SU-DHL-6 (cell line): ENCODE measurements at regions not wholly inside any gene's neighbourhood (a gene's known extent, or its start where the extent isn't known, plus 50 kb on each side); places are given as distances from the start of the nearest gene placed in this dataset.

Source experiments
- H2AFZ ChIP-seq: fragments of 200-600 bp; sonication (generic); 2 replicates; pipeline ENCODE4 v1.6.1; 2014; ENCODE audit warnings: low read depth, mild to moderate bottlenecking, moderate library complexity, mixed read lengths, antibody characterized with exemption, low read length; ENCODE audit not compliant: severe bottlenecking
- H3F3A ChIP-seq: fragments of 200-600 bp; shearing (Covaris generic); 2 replicates; pipeline ENCODE4 v1.6.0; 2016; ENCODE audit warnings: antibody characterized with exemption, mild to moderate bottlenecking; ENCODE audit not compliant: insufficient read depth
- H3K27ac ChIP-seq: fragments of 200-600 bp; sonication (generic); 2 replicates; pipeline ENCODE4 v1.5.1; 2016; ENCODE audit warnings: low read depth, mild to moderate bottlenecking, low read length, moderate library complexity, mixed read lengths
- H3K27me3 ChIP-seq: fragments of 200-600 bp; sonication (generic), shearing (Covaris generic); 2 replicates; pipeline ENCODE4 v1.6.0; 2014; ENCODE audit warnings: mild to moderate bottlenecking, low read length
- H3K36me3 ChIP-seq: fragments of 200-600 bp; sonication (generic); 2 replicates; pipeline ENCODE4 v1.6.1; 2014; ENCODE audit warnings: mild to moderate bottlenecking, low read length, mixed read lengths
- H3K4me2 ChIP-seq: fragments of 300-600, 200-600 bp; shearing (Covaris generic), sonication (generic); 2 replicates; pipeline ENCODE4 v1.6.0; 2014; ENCODE audit warnings: low read length, low read depth, mild to moderate bottlenecking; ENCODE audit not compliant: poor library complexity, severe bottlenecking
- H3K4me3 ChIP-seq: fragments of 200-600 bp; sonication (generic); 2 replicates; pipeline ENCODE4 v1.5.1; 2014; ENCODE audit warnings: antibody characterized with exemption, low read length, mild to moderate bottlenecking, mixed read lengths; ENCODE audit not compliant: insufficient read depth, poor library complexity, severe bottlenecking
- H3K79me2 ChIP-seq: fragments of 200-600 bp; sonication (generic); 2 replicates; pipeline ENCODE4 v1.6.1; 2014; ENCODE audit warnings: mild to moderate bottlenecking, low read length, moderate library complexity; ENCODE audit not compliant: insufficient read depth
- H3K9ac ChIP-seq: fragments of 200-600 bp; sonication (generic); 2 replicates; pipeline ENCODE4 v1.7.0; 2014; ENCODE audit warnings: mild to moderate bottlenecking, low read length
- H3K9me2 ChIP-seq: fragments of 200-600 bp; sonication (generic); replicated peaks from 2 replicates; pipeline ENCODE4 v1.6.1; 2014; ENCODE audit warnings: low read length; ENCODE audit not compliant: insufficient read depth
- H3K9me3 ChIP-seq: fragments of 200-600 bp; sonication (generic); 2 replicates; pipeline ENCODE4 v1.6.1; 2014; ENCODE audit warnings: low read length, mixed read lengths; ENCODE audit not compliant: insufficient read depth
- H4K20me1 ChIP-seq: fragments of 200-600 bp; sonication (generic); 2 replicates; pipeline ENCODE4 v1.6.1; 2014; ENCODE audit warnings: low read depth, mild to moderate bottlenecking, antibody characterized with exemption, low read length, moderate library complexity, mixed read lengths
- EZH2phosphoT487 ChIP-seq: fragments of 200-600 bp; sonication (generic), shearing (Covaris generic); conservative IDR thresholded peaks from 2 replicates; pipeline ENCODE4 v1.6.1; 2018; ENCODE audit warnings: mild to moderate bottlenecking, antibody characterized with exemption, low read length, moderate library complexity, mixed read lengths
- TF ChIP-seq, protein P1 (sequence below): fragments of 200-600 bp; sonication (generic); IDR thresholded peaks from one replicate; pipeline ENCODE4 v1.5.1; 2017; ENCODE audit warnings: antibody characterized with exemption, mild to moderate bottlenecking, low read length, moderate library complexity; ENCODE audit not compliant: insufficient read depth, poor library complexity, severe bottlenecking

DNA sequence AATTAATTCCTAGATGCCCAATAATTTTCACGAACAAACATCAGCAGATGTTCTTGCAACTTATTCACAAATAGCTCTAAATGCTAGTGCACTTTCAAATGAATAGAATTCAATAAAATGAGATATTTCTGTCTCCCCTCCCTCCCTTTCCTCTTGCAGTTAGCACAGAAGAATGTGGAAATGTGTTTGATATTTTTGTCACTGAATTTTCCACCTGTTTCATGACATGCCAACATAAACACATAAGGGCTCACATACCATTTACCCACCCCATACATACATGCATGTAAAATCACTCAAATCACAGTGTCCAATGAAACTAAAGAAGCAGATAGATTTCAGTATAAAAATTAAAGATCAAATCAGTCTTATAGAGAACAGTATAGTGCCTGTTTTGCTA lies 746.9 kb upstream of the MARCKS start:
- Histone ChIP-seq H3F3A (no peaks in the 10 kb centered on the region), H3K36me3 (no peaks in the 10 kb centered on the region), H3K27ac (no peak overlapping the region), H3K27me3 (no peaks in the 10 kb centered on the region), H3K79me2 (no peaks in the 10 kb centered on the region), H2AFZ (no peak overlapping the region), H4K20me1 (no peaks in the 10 kb centered on the region), H3K9ac (no peak overlapping the region), H3K4me3 (no peak overlapping the region), H3K9me3 (no peaks in the 10 kb centered on the region), H3K9me2 (no peaks in the 10 kb centered on the region), H3K4me2 (no peak overlapping the region)
- TF ChIP-seq EZH2phosphoT487 = no peak
- TF ChIP-seq, protein P1, sequence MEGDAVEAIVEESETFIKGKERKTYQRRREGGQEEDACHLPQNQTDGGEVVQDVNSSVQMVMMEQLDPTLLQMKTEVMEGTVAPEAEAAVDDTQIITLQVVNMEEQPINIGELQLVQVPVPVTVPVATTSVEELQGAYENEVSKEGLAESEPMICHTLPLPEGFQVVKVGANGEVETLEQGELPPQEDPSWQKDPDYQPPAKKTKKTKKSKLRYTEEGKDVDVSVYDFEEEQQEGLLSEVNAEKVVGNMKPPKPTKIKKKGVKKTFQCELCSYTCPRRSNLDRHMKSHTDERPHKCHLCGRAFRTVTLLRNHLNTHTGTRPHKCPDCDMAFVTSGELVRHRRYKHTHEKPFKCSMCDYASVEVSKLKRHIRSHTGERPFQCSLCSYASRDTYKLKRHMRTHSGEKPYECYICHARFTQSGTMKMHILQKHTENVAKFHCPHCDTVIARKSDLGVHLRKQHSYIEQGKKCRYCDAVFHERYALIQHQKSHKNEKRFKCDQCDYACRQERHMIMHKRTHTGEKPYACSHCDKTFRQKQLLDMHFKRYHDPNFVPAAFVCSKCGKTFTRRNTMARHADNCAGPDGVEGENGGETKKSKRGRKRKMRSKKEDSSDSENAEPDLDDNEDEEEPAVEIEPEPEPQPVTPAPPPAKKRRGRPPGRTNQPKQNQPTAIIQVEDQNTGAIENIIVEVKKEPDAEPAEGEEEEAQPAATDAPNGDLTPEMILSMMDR = no peak

DNA sequence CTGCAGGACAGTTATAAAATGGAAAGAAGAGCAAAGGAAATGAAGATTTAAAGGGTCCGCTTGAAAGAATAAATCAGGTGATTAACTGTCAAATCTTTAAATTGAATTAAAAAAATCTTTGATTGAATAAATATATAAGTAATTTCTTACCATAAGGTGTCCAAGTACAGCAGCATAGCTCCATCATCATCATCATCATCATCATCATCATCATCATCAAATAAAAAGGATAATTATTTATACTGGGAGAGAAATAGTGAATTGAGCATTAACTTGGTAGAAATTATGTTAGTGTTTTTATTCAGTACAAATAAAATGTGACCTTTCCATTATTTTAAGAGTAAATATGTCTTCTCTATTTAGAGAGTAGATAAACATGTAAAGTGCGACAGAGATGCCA lies 745.6 kb upstream of the MARCKS start:
- H3F3A ChIP-seq = no peaks in the 10 kb centered on the region
- no peaks in the 10 kb centered on the region for H3K27me3 ChIP-seq
- no peak overlapping the region for H2AFZ ChIP-seq

DNA sequence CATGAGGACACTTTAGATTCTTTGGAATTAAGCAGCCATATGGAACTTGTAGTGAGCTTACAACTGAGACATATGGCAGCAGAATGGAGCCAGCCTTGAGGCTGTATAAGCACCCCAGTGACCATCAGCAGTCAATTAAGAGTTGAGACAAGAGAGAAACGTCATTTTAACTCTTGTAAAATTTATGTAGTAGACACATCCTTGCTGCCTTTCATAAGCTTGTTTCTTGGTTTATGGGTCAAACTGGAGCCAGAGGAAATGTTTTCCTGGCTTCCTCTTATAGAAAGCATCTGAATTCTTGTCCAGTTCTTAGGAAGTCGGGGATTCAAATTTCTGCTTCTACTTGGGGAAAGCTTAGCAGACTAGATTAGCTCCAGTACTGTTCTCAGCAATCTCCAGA lies 745.1 kb upstream of the MARCKS start:
- no peak for TF ChIP-seq EZH2phosphoT487
- TF ChIP-seq, protein P1 = no peak
- no peak overlapping the region for H3K9ac ChIP-seq
- H3K4me3 ChIP-seq = no peak overlapping the region
- no peaks in the 10 kb centered on the region for H4K20me1 ChIP-seq
- no peaks in the 10 kb centered on the region for H3K9me3 ChIP-seq
- H2AFZ ChIP-seq = no peak overlapping the region
- H3K79me2 ChIP-seq = no peaks in the 10 kb centered on the region
- H3F3A ChIP-seq = no peaks in the 10 kb centered on the region
- H3K4me2 ChIP-seq = no peak overlapping the region
- no peaks in the 10 kb centered on the region for H3K9me2 ChIP-seq
- no peaks in the 10 kb centered on the region for H3K36me3 ChIP-seq
- H3K27ac ChIP-seq = no peak overlapping the region
- H3K27me3 ChIP-seq = no peaks in the 10 kb centered on the region

More for the DNA sequence above, 745.6 kb upstream of the MARCKS start:
- H3K27ac ChIP-seq = no peak overlapping the region
- no peak overlapping the region for H3K4me2 ChIP-seq
- H3K9me3 ChIP-seq = no peaks in the 10 kb centered on the region
- H3K9me2 ChIP-seq = no peaks in the 10 kb centered on the region
- H3K9ac ChIP-seq = no peak overlapping the region
- no peak overlapping the region for H3K4me3 ChIP-seq
- H3K36me3 ChIP-seq = no peaks in the 10 kb centered on the region
- no peaks in the 10 kb centered on the region for H3K79me2 ChIP-seq
- no peak for TF ChIP-seq EZH2phosphoT487
- TF ChIP-seq, protein P1 = no peak
- H4K20me1 ChIP-seq = no peaks in the 10 kb centered on the region
